CD4-positive, alpha-beta T cell treated with Interleukin-21 for 1 hour (primary cell): ENCODE measurements at regions not wholly inside any gene's neighbourhood (a gene's known extent, or its start where the extent isn't known, plus 50 kb on each side); places are given as distances from the start of the nearest gene placed in this dataset.

Source experiments
- DNase-seq: peaks from one replicate; pipeline ENCODE4 v3.0.0-alpha.2; 2020

GRCh38 chr15:37794947-37795346 lies 139.5 kb upstream of the TMCO5A start:
- DNase-seq, result no peak

DNA sequence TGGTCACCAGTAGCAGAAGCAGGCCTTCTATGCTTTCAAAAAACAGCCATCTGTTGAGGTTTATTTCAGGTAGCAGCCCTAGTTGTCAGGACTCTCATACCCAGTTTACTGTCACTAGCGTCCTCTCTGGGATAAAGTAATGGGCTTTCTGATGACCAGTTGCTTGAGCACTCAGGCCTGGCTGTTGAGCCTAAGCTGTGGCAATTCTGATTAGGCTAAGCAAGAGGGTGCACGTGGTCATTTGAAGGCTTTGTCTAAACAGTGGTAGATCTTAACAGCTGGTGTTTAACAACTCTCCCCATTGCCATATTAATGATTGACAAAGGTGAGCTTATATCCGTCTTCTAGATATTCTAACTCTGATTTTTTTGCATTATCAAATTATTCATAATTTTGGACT lies 132.9 kb upstream of the TMCO5A start:
- no peak for DNase-seq

DNA sequence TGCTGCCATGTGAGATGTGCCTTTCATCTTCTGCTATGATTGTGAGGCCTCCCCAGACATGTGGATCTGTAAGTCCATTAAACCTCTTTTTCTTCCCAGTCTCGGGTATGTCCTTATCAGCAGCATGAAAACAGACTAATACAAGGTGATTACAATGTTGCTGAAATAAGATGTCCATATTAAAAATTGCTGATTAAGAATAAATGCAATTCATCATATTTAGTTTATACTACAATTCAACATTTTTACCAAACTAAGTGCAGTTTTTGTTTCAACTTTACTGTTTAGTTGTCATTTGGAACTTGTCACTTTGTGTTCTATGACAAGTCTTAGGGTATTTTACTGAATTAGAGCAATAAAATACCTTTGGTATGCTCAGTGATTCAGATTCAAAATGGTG lies 127.6 kb upstream of the TMCO5A start:
- DNase-seq, result no peak

- DNase-seq, result no peak
These were observed 124.1 kb upstream of the TMCO5A start for GRCh38 chr15:37810381-37810780.

- no peak for DNase-seq
These were observed 121.1 kb upstream of the TMCO5A start for GRCh38 chr15:37813306-37813705.

DNA sequence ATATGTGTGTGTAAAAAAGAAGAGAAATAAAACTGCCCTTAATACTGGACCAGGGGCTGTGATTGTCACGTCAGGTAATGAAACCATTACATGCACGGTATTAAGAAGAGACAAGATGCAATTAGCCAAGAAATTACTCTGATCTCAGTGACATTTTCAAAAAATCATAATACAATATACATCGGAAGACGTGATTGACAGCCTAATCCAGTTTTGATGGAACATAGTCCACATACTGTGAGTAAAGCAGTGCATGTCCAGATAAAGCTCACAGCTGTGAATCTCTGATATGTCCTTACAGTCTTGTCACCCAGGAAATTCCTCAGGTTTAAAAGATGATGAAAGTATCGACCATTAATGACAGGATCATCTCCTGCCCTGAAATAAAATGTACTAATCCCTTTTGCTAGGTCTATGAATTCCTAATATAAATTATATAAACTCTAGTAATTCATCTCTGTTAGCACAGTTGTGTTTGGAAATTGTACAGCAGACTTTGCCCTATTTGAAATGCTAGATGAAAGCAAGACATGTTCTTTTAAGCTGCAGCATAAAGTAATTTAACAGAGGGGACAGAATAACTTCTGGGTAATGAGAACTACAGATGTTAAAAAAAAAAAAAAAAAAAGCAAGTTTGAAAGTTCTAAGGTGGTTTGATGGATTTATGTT lies 119.5 kb upstream of the TMCO5A start:
- no peak for DNase-seq

GRCh38 chr15:37818152-37818677 lies 116.2 kb upstream of the TMCO5A start:
- DNase-seq, result no peak

- DNase-seq, result no peak
These were observed 115.2 kb upstream of the TMCO5A start for GRCh38 chr15:37819191-37819590.

- DNase-seq, result no peak
These were observed 113.9 kb upstream of the TMCO5A start for GRCh38 chr15:37820380-37821128.

GRCh38 chr15:37823601-37824275 lies 110.7 kb upstream of the TMCO5A start:
- DNase-seq, result no peak

DNA sequence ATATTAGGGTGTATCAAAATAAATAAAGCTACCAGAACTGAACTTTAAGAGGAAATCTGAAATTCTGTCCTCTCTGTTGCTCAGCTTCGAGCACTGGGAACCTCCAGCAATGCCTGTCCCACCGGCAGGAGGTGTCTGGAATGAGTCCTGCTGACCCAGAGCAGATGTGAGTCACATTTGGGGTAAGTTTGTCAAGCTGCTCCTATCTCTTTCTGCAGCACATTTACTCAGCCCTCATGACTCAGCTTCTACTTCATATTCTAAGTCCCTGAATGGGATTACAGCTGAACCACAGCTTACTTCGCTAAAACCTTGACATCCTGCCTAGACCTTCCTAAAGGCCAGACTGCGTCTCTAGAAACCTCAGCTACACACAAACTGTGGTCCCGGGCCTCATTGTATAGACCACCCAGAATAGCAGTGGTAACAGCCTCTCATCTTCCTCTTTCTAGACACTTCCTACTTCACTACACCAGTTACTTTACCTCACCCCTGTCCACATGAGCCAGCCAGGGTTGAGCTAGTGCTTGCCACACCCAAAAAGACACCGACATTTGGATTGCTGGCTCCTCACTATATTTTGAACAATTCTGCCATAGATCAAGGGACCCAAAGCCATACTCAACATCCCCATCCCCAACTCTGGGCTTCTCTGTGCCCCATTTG lies 109.6 kb upstream of the TMCO5A start:
- no peak for DNase-seq

- no peak for DNase-seq
These were observed 97.2 kb upstream of the TMCO5A start for GRCh38 chr15:37837276-37837675.

DNA sequence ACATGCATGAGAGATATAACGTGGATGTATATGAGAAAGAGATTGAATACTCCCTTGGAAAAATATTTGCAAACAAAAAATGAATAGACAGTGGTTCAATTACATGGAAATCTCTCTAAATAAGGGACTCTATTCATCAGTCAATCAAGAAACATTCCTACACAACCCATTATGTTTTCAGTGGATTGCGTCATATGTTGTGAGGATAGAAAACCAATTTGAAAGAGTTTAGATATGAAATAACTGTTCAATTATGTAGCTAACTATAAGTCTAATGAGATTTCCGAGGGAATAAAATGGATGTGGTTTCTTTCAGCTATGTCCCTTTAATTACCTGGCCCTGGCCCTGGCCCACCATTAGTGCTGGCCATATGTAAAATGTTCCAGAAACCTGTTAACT lies 86.7 kb upstream of the TMCO5A start:
- no peak for DNase-seq

DNA sequence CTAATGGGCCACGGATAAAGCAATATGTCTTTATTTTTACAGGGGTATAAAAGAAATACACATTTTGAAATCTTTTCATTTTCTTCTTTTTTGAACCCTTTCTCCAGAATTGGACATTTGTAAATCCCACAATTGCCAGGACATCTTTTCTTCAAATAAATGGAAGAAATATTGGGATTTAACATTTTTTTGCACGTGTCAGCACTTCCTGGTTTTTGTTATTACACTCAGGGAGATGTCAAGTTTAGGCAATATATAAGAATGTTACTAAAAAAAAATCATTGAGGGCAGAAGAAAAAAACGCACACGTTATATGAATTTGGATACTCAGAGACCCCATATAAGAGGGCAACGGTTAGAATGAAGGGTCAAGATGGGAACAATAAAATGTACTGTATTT lies 78.3 kb upstream of the TMCO5A start:
- DNase-seq, result no peak

DNA sequence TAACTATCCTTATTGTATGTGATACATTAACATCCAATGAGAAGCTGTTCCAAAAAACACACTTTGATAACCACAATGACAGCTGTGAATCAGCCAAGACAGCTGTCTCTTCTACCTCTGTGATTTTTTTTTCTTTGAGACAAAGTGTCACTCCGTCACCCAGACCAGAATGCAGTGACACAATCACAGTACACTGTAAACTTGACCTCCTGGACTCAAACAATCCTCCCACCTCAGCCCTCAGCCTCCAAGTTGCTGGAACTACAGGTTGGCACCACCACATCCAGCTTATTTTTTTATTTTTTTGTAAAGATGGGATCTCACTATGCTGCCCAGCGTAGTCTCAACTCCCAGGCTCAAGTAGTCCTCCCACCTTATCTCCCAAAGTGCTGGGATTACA lies 73.5 kb upstream of the TMCO5A start:
- DNase-seq, result no peak

DNA sequence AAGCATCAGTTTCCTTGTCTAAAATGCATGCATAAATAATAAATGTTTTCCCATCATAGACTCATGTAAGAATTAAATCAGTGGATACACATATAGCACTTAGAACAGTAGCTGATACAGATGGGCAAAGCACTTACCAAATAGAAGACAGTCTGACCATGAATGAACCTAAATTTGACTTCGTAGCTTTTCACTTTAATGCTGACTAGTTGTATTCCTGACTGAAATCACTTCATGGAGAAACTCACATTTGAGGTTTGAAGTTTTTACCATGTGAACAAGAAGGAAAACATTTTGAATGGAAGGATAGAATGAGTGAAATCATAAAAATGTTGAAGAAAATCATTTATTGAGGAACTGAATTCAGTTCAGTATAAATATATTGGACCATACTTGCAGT lies 68.8 kb upstream of the TMCO5A start:
- DNase-seq, result no peak

DNA sequence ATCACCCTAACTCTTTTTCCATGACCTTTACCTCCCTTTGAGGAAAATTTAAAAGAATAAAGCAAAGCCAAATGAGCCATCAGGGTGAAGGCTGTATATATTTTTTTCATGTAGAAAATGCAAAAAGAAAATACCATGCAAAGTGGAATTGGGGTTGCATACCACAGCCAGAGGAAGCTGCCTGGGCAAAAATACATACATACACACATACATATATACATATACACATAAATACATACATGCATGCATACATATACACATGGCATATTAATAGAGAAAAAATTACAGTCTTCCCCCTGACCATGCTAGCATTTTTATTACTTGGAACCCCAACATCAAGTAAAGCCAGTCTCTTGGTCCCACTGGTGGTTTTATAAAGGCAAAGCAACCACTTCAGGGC lies 63.7 kb upstream of the TMCO5A start:
- no peak for DNase-seq

DNA sequence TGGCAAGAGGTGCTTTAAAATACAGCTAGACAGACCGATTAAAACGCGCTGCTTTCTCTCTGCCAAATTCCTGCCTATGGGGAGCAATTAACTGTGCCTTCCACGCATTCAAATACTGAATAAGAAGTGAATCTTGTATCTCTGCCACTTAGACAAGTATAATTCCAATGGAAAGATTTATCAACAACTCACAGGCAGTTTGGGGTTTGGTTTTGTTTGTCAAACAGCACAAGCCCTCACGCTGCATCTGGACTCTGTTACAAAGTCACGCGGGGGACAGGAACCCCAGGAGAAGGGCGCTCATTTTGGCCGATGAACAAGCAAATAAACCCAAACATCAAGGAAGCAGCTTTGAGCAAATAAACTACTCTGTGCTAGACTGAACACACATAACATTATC lies 61.8 kb upstream of the TMCO5A start:
- DNase-seq, result no peak

GRCh38 chr15:37873336-37873735 lies 61.1 kb upstream of the TMCO5A start:
- no peak for DNase-seq

- no peak for DNase-seq
These were observed 57.5 kb upstream of the TMCO5A start for GRCh38 chr15:37876900-37877299.

DNA sequence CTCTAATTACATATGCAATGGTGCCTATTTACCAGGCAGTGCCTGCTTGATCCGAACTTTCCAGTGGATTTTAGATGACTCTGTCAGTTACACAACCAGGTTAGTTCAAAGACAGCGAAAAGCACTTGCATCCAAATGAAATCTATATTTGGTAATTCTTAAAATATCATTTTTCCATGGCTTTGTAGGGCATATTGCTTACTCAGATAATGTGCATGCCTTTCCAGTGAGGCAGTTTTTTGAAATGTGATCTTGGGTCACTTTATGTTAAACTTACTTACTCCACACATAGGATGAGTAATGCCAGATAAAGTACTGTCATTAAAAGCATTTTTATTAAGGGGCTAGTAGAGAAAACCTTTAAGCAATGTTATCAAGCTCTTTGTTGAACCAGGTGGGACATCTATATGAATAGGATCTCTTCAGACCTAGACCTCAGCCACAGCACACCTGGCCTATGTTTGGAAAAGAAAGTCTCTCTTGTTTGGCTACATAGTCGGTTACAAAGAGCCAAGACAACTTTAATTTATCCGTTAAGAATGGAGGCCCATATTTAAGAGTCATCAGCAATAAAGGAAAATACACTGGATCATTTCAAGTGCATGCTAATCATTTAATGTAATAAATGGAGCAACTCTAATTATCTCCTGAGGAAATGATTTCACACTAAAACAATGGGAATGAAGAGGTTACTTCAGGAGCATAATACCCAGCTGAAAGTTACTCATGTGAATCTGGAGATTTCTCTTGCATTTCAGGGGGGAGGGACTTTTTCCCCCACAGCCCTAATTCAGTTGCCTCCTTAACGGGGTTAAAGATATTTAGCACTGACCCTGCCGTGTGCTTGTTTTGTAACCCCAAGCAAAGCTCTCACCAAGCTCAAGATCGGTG lies 56.3 kb upstream of the TMCO5A start:
- no peak for DNase-seq
